Mucosa of rectum (tissue), 2 donors: ENCODE measurements at regions not wholly inside any gene's neighbourhood (a gene's known extent, or its start where the extent isn't known, plus 50 kb on each side); places are given as distances from the start of the nearest gene placed in this dataset.

Source experiments
- H3K27ac ChIP-seq, 2 donors: one replicate each; pipeline ENCODE4 v1.7.0; 2013; ENCODE audit warnings: inconsistent platforms in 2 of 2, low read depth in 2 of 2, low read length in 2 of 2
- H3K27me3 ChIP-seq, 2 donors: one replicate each; pipeline ENCODE4 v1.7.0; 2013; ENCODE audit warnings: low read length in 2 of 2; ENCODE audit not compliant: control insufficient read depth in 2 of 2, insufficient read depth in 2 of 2
- H3K36me3 ChIP-seq, 2 donors: one replicate each; pipeline ENCODE4 v1.7.0; 2013; ENCODE audit warnings: low read length in 2 of 2; ENCODE audit not compliant: control insufficient read depth in 2 of 2, insufficient read depth in 2 of 2
- H3K4me1 ChIP-seq, 2 donors: one replicate each; pipeline ENCODE4 v1.7.0; 2013; ENCODE audit warnings: low read length in 2 of 2, mild to moderate bottlenecking in 1 of 2; ENCODE audit not compliant: control insufficient read depth in 2 of 2, insufficient read depth in 2 of 2
- H3K4me3 ChIP-seq, 2 donors: one replicate each; pipeline ENCODE4 v1.7.0; 2013; ENCODE audit warnings: low read length in 2 of 2
- H3K9ac ChIP-seq, 2 donors: one replicate each; pipeline ENCODE4 v1.7.0; 2013; ENCODE audit warnings: low read length in 2 of 2, low read depth in 1 of 2, mild to moderate bottlenecking in 1 of 2
- H3K9me3 ChIP-seq, 2 donors: one replicate each; pipeline ENCODE4 v1.7.0; 2013; ENCODE audit warnings: low read length in 2 of 2; ENCODE audit not compliant: control insufficient read depth in 2 of 2
- donor health status: healthy.
- donor health status: Normal muscosa, but diverticular disease.

GRCh38 chr5:173512637-173513435, 103.6 kb downstream of the BOD1 start:
- Histone ChIP-seq H3K27me3 (no peaks in the 10 kb centered on the region), H3K4me1 (no peaks in the 10 kb centered on the region), H3K36me3 (no peaks in the 10 kb centered on the region), H3K27ac (no peak overlapping the region), H3K9ac (no peak overlapping the region), H3K4me3 (no peak overlapping the region), H3K9me3 (no peaks in the 10 kb centered on the region)

- H3K27ac ChIP-seq: no peak overlapping the region
- no peaks in the 10 kb centered on the region for H3K27me3 ChIP-seq
- H3K9me3 ChIP-seq: peaks cover 0 to 4% of the 10 kb centered on the region in 2 donors
- no peak overlapping the region for H3K9ac ChIP-seq
- no peak overlapping the region for H3K4me3 ChIP-seq
- no peaks in the 10 kb centered on the region for H3K4me1 ChIP-seq
- H3K36me3 ChIP-seq: no peaks in the 10 kb centered on the region
Measured at GRCh38 chr5:173509060-173509459, 107.4 kb downstream of the BOD1 start.

- H3K36me3 ChIP-seq: no peaks in the 10 kb centered on the region
- H3K4me1 ChIP-seq: no peaks in the 10 kb centered on the region
- H3K9me3 ChIP-seq: peaks cover 0 to 4% of the 10 kb centered on the region in 2 donors
- H3K27ac ChIP-seq: no peak overlapping the region
- H3K27me3 ChIP-seq: no peaks in the 10 kb centered on the region
- H3K4me3 ChIP-seq: no peak overlapping the region
- H3K9ac ChIP-seq: no peak overlapping the region
Measured at GRCh38 chr5:173507171-173507570, 109.3 kb downstream of the BOD1 start.

- peaks cover 0 to 4% of the 10 kb centered on the region in 2 donors for H3K9me3 ChIP-seq
- no peak overlapping the region for H3K4me3 ChIP-seq
- H3K27me3 ChIP-seq: no peaks in the 10 kb centered on the region
- H3K4me1 ChIP-seq: no peaks in the 10 kb centered on the region
- H3K27ac ChIP-seq: no peak overlapping the region
- H3K9ac ChIP-seq: no peak overlapping the region
- no peaks in the 10 kb centered on the region for H3K36me3 ChIP-seq
Measured at GRCh38 chr5:173505634-173506033, 110.8 kb downstream of the BOD1 start.

- Histone ChIP-seq H3K27ac (no peak overlapping the region), H3K4me3 (no peak overlapping the region), H3K9me3 (peaks cover 0 to 4% of the 10 kb centered on the region in 2 donors), H3K4me1 (no peaks in the 10 kb centered on the region), H3K9ac (no peak overlapping the region), H3K36me3 (no peaks in the 10 kb centered on the region), H3K27me3 (no peaks in the 10 kb centered on the region)
Measured at GRCh38 chr5:173501922-173502321, 114.5 kb downstream of the BOD1 start.

- no peak overlapping the region for H3K27ac ChIP-seq
- H3K36me3 ChIP-seq: no peaks in the 10 kb centered on the region
- no peaks in the 10 kb centered on the region for H3K27me3 ChIP-seq
- H3K9ac ChIP-seq: no peak overlapping the region
- H3K4me1 ChIP-seq: no peaks in the 10 kb centered on the region
- no peak overlapping the region for H3K4me3 ChIP-seq
- peaks cover 0 to 4% of the 10 kb centered on the region in 2 donors for H3K9me3 ChIP-seq
Measured at GRCh38 chr5:173501271-173501670, 115.2 kb downstream of the BOD1 start.

- Histone ChIP-seq H3K9ac (no peak overlapping the region), H3K27ac (no peak overlapping the region), H3K4me3 (no peak overlapping the region), H3K27me3 (no peaks in the 10 kb centered on the region), H3K4me1 (no peaks in the 10 kb centered on the region), H3K36me3 (no peaks in the 10 kb centered on the region), H3K9me3 (no peaks in the 10 kb centered on the region)
Measured at GRCh38 chr5:173500213-173500560, 116.3 kb downstream of the BOD1 start.

- H3K27ac ChIP-seq: no peak overlapping the region
- no peaks in the 10 kb centered on the region for H3K4me1 ChIP-seq
- H3K9me3 ChIP-seq: no peaks in the 10 kb centered on the region
- H3K36me3 ChIP-seq: no peaks in the 10 kb centered on the region
- H3K27me3 ChIP-seq: no peaks in the 10 kb centered on the region
- H3K9ac ChIP-seq: no peak overlapping the region
- H3K4me3 ChIP-seq: no peak overlapping the region
Measured at GRCh38 chr5:173499471-173500212, 116.8 kb downstream of the BOD1 start.

GRCh38 chr5:173498739-173499470, 117.5 kb downstream of the BOD1 start:
- no peak overlapping the region for H3K9ac ChIP-seq
- no peaks in the 10 kb centered on the region for H3K27me3 ChIP-seq
- no peak overlapping the region for H3K4me3 ChIP-seq
- no peaks in the 10 kb centered on the region for H3K4me1 ChIP-seq
- H3K9me3 ChIP-seq: no peaks in the 10 kb centered on the region
- no peaks in the 10 kb centered on the region for H3K36me3 ChIP-seq
- H3K27ac ChIP-seq: no peak overlapping the region

GRCh38 chr5:173498286-173498685, 118.2 kb downstream of the BOD1 start:
- Histone ChIP-seq H3K9me3 (no peaks in the 10 kb centered on the region), H3K4me3 (no peak overlapping the region), H3K27me3 (no peaks in the 10 kb centered on the region), H3K9ac (no peak overlapping the region), H3K27ac (no peak overlapping the region), H3K4me1 (no peaks in the 10 kb centered on the region), H3K36me3 (no peaks in the 10 kb centered on the region)
